ENCODE measurements at regions not wholly inside any gene's neighbourhood (a gene's known extent, or its start where the extent isn't known, plus 50 kb on each side); places are given as distances from the start of the nearest gene placed in this dataset.

DNA sequence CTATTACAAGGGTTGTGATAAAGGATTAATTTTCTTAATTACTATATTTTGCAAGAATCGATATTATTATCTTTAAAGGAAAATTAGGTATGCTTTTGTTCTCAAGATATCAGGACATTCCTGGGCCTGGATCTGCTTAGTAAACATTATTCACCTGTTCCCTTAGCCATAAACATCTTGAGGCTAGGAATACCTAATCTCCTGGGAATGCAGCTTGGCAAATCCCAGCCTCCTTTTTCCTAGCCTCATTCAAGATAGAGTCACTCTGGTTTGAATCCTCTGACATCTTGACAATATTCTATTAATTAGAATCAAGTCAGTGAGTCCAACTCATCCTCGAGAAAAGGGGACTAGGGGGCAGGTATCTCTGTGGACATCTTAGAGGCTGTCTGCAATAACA lies 327.1 kb downstream of the STIM2 start:
- DNase-seq: no peak

DNA sequence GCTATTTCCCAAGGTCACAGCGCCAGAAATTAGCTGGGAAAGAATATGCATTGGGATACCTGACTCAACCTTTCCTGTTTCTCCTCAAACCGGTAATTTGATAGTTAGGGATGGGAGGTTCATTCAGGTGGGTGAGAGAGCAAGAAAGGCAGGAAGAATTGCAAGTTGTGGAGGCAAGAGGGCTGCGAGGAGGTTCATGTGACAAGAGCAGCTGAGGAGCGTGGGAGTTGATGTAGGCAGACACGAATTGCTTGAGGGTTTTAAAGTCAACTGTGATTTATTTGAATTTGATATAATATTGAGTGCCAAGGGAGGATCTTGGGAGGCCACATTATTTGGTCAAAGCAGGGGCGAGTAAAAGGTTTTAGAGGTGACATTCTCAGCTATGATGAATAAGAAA lies 329.0 kb downstream of the STIM2 start:
- DNase-seq: no peak

DNA sequence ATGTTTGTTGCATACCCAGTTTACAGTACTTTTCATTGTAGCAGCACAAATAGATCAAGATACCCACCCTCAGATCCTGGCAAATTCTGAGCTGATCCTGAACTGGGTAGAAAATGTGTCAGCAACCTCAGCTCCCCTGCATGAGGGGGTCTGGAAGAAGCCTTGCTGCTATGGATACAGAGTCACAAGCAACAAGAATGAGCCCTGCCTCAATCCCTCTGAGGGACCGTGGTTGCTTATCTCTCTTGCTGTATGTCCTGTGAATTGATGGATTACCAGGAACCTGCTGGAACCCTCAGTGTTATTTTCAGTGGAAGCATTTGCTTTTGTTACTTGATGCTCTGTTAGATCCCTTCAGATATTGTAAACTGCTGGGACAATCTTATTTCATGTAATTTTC lies 331.0 kb downstream of the STIM2 start:
- no peak for DNase-seq

DNA sequence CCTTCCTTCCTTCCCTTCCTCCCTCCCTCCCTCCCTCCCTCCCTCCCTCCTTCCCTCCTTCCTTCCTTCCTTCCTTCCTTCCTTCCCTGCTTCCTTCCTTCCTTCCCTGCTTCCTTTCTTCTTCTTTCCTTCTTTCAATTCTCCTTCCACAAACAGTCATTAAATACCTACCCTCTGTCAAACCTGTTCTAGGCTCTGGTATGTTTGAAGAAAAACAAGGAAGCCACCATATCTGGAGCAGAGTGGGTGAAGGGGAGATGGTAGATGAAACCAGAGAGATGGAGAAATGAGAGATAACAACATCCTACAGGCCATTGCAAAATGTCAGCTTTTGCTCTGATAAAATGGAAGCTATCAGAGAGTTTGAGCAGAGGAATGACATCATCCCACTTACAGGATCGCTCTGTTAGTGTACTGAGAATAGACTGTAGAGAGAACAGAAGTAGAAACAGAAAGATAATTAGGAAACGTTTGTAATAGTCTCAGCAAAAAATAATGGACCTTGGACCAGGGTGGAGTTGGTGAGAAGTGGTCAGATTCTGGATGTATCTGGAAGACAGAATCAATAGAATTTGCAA lies 334.0 kb downstream of the STIM2 start:
- no peak for DNase-seq

DNA sequence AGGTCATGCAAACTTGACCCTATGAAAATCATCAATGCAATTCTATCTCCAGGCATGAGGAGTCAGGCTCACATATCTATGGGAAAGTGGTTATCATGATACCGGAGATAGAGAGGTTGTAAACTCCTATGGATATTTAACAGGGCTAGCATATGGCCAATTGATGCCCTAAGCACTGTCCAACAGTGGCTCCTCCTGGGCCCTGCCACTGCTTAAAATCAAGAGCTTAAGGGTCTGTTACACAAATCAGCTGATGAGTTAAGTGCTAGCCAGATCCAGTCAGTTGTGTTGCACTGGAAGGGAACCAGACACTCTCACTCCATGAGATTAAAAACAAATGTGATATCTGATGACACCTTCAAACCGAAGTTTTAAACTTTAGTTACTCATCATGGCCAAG lies 337.6 kb downstream of the STIM2 start:
- no peak for DNase-seq

DNA sequence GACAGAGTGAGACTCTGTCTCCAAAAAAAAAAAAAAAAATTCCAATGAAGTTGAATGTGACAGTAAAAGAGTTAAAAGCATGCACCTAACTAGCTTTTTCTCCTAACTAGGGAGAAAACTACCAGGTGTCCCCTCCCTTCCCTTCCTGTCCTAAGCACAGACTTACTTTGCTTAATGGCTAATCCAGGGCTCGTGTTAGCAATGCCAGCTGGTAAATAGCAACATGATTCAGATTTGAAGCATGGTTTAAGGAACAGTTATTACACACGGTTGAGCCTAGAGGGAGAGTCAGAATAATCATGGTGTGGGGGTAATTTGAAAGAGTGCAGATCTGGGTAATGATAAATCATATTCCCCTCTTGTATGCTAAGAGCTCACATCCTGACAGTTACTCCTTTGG lies 338.3 kb downstream of the STIM2 start:
- no peak for DNase-seq

DNA sequence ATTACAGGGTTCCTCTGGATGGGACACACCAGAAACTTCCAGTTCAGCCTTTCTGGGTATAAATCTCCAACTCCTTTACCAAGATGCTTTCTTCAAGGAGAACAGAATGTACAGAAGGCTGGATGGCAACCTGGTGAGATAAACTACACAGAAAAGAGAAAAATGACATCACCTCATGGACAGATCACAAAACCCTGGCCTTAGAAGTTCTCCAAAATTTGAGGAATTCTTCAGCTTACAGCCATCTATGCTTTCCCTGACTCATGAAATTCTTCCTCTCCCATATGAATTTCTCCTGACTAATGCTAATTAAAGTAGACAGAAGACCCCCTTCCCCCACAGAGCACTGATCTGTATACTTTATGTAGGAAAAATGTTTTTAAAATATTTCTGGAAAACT lies 345.4 kb downstream of the STIM2 start:
- DNase-seq: no peak

DNA sequence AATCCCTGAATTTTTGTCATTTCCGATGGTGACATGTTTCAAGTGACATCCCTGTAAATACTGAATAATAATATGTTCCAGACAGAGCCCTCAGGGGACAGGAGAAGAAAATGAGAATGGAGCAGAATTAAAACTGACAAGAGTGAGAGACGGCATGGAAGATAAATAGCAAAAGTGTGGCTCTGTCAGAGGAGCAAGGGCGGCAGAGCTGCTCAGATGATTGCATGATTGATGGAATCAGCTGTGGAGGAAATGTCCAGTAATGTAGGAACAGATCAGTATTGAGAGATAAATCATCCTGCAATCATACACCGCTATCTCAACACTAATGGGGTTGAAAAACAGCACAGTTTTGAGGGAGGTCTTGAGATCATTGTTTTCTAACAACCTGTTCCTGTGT lies 350.3 kb downstream of the STIM2 start:
- DNase-seq: no peak

DNA sequence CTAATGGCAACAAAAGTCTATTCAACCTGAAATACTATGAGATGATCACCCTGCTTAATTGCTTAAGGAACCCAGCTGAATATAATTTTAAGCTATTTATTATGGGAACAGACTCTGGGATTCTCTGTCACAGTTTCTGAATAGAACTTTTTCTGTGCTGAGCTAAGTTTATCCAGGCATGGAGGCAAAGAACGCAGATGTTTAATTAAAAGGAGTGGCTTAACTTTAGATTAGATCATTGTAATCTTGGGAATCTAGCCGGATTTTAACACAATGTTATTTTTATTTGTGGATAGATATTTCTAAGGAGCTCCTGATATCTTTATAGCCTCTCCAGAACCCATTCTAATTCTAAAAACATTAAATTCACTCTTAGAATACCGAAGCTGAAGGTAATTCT lies 353.4 kb downstream of the STIM2 start:
- DNase-seq: no peak

DNA sequence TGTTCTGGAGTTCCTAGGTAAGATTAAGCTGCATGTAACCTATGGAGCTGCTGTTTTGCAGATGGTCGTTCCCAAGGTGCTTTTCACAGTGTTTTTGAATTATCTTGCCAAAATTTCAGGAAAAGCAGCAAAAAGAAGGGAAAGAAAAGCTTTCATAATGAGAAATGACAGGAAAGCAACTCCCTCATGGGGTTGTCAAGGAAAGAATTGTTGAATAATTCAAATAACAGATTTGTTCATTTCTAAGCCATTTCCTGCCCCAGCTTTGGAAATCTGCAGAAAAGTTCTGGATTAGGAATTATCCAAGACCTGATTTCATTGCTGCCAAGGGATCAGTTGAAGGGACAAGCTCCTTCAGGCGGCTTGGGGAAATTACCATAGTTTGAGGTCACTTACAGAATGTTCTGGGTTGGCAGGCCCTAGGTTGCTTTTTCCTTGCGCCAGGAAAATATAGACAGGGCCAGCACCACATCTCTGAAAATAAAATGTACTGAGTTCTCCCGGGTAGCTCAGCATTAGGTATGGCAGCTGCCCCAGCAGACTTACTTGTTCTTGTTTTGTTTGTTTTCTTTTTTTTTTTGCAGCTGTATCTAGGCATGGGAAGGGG lies 354.7 kb downstream of the STIM2 start:
- no peak for DNase-seq

DNA sequence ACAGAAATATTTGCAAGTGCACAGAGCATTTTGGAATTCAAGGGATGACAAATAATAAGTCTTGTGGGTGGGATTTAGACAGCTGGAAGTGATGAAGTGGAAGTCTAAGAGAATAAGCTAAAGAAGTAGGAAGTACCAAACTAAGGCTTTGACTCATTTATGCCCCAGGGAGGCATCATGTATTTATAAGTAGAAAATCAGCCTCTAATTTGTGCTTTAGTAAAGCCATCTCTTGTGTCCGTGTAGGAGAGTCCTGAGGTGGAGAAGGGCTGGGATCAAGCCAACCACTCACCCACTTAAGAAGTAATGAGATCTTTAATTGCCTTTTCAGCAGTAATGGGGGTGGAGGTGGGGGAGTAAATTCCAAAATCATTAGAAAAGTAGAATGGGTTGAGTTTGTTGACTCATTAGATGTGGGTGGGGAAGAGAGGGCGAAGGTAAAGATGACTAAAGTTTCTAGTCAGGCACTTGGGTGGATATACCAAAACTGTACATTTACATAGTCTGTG lies 356.7 kb downstream of the STIM2 start:
- no peak for DNase-seq

DNA sequence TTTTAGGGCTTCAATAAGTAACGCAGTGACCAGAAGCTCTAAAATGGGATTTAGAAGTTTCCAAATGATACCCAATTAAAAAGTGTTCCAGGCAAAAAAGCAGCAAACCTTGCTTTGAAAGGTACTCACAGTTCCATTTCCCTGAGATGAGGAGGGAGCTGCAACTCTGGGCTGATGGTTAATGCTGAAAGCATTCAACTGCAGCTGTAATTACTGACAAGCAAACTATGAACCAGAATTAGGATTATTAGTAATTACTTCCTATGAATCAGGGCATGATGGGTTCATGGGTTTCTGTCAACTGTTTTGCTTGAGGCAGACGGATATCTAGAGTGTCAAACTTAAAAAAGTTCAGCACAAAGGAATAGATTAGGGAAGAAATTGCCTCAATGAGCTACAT lies 357.4 kb downstream of the STIM2 start:
- no peak for DNase-seq

DNA sequence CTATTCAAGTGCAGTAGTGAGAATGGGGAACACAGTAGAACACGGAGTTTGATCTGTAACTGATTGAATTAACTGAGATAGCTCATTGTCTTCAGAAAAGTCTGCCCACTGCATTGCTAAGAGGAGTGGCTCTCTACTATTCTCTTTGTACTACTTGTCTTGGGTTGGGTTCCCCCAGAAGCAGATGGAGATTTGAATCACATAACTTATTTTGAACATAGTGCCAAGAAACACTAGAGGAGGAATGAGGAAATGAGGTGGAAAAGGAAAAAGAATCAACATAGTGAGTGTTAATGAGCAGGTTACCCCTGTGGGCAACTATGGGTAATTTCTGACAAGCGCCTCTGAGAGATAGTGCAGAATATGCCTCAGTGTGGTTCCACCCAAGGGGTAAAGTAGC lies 362.7 kb downstream of the STIM2 start:
- DNase-seq: no peak

DNA sequence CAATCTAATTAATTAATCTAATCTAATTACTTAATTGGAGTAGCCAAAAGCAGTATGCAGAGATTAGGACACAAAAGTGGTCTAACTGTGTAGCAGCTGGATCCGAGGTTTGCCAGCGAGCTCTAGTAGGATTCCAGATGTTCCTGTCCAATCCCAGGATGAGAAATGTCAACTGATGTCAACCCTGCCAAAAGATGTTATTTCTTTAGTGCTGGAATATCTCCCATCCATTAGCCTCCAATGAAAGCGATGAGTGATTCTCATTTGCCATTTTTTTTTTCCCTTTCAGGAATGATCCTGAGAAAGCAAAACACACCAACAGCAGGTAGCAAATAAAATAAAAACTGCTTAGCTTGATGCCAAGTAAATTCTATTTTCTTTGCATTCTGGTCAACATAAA lies 372.9 kb downstream of the STIM2 start:
- DNase-seq: no peak

DNA sequence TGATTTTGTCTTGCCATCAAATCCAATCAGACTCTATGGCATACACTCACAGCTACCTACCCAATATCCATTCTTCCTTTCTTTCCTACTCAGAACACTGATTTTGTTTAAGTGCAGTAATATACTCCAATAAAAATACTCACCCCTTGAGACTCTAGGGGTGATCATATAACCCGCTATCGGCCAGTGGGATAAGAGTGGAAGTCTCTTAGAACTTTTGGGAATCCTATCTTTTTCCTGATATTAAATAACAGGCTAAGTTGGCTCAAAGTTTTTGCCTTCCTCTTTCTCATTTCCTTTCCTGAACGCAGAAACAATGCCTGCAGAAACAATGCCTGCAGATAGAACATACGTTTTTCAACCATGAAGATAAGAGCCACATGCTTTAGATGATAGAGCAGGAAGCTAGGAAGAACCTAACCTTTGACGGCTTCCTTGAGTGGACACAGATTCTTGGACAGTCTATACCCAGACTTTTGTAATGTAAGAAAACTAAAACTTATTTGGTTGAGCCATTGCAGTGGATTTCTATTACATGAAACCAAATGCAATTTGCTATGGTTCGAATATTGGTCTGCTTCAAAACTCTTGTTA lies 373.8 kb downstream of the STIM2 start:
- no peak for DNase-seq

DNA sequence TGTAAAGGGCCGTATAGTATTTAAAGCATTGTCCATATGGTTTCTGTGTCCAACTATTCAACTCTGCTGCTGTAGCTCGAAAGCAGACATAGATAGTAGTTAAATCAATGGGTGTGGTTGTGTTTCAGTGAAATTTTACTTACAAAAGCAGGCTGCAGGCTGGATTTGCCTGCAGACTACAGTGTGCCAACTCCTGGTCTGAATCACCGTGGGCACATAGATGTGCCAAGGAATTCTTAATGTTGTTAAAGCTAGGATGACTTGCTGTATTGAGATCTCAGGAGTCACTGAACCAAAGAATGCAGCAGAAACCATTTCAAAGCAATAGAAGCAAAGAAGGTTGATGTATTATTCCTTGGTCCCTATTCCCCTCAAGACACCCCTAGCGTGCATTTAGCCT lies 379.0 kb downstream of the STIM2 start:
- no peak for DNase-seq

DNA sequence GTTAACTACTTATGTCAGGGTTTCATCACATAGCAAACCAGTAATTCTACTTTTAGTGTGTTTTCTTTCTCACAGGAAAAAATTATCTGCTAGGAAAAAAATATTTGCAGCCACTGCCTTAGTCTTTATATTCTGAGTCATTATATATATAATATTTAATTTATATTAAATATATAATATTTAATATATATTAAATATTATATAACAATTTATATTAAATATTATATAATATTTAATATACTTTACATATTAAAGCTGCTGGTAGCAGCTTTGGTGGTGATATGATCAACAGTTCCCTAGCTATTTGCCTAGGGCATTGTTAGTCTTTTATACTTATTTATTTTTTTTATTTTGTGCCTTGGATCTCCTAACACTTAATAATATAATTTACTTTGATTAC lies 381.6 kb downstream of the STIM2 start:
- no peak for DNase-seq

DNA sequence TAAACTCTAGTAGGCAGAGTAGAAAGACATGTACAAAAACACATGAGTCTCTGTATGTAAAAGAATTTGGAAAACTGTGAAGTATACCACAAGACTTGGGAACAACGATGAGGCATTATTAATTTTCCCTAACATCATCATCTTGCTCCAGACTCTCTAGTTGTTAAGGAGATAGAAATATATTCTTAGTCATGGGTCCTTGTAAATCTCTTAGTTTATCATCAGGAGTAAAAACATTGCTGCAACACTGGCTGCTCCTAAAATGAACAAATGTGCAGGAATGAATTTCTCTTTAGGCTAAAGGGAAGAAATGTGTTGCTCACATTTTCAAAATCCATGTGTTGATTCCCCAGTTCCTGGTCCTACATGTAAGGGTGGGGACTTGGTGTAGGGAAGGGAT lies 384.6 kb downstream of the STIM2 start:
- no peak for DNase-seq

DNA sequence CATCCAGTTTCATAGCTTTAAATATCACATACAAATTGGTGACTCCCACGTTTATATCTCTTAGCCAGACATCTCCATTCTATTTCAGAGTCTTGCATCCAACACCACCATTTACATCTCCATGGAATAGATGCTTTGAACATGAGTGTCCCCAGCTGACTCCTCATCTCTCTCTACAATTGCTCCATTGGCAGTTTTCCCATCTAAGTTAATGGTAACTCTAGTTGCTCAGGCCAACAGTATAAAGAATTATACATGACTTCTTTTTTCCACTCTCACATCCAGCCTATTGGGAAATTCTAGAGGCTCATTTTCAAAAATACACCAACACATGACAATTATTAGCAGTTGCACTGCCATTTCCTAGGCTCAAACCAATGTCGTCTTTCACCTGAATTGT lies 388.2 kb downstream of the STIM2 start:
- no peak for DNase-seq

DNA sequence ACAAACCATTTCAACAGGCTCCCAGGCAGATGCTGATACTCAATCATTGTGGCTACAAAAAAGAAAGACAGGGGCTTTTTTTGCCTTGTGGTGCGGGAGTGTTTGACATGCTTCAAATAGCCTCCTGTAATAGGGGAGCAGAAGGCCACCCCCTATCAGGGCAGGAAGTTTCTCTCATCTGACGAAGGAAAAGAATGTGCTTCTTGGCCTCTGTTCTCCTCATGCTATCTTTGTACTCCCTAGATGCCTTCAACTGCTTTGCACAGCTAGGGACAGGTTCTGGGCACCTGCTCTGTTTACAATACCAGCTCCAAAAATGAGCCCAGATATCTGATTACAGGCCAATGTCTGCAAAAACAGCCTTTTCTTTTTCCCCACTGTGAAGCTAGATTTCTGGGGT lies 391.1 kb downstream of the STIM2 start:
- DNase-seq: no peak

DNA sequence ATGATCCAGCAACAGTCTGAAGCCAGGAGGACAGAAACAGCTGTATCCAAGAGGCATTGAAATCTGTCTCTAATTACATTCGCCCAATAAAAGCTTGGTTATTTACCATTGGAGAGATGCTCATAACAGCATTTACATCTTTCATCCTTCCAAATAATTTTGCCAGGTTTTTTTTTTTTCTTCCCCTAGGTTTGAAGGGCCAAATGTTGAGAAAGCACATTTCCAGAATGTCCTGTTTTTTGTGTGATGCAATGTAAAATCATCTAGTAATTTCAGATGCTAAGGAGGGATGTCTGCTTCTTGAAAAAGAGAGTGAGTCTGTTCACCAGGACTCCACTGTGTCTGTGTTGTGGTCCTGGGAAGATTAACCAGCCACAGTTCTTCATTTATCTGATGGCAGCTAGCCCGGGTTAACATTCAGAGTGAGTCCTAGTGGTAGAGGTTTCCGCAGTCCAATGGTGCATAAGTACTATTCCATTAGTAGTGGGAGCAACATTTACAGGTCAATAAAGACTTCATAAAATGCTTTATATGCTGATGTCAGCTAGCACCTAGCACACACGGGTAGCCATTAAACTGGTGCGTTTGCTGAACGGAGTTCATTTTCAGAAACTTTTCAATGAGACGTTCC lies 406.8 kb downstream of the STIM2 start:
- DNase-seq: no peak

DNA sequence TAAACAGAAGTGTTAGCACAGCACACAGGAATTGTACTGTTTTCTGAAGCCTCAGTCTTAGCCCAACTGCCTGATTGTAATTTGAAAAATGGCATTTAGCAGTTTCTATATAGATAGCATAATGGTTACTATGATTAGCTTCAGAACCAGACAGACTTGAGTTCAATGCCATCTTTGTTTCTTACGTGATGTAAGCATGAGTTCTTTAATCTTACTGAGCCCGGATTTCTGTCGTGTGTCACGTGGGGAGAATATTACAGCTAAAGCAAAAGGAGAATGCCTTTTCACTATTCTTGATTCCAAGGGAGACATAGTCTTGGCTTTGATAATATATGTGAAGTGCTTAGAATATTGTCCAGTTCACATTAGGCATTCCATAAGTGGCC lies 407.3 kb downstream of the STIM2 start:
- DNase-seq: no peak

DNA sequence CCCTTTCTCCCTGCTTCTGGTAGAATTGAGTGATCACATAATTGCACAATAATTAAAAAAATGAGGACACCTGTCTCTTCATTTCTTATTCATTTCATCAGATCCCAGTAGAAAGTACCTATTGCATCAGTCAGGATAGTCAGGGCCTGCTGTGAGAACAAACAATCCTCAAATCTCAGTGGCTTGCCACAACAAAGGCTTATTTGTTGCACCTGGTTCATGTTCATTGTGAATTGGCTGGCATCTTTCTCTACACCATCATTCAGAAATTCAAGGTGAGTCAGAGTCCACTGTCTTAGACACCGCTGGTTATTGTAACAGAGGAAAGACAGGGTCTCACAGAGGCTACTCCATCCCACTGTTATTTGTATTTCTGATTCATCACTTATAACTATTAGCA lies 409.8 kb downstream of the STIM2 start:
- no peak for DNase-seq

DNA sequence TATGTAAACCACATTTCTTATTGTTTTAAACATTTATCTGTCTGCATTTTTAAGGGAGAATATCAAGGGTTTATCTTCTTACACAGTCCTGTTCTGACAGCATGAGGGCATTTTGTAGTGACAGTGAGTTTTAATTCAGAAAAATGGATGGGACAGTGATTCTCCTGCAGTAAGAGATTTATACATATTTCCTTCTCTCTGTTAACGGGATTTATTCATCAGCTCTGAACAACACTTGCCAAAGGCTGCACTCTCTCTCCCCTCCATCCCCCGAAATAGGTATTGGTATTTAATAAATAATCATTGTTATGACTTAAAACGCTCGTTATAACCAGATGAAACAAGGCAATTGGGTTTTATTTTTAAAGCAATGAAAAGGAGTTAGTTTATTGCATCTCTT lies 410.9 kb downstream of the STIM2 start:
- DNase-seq: no peak

DNA sequence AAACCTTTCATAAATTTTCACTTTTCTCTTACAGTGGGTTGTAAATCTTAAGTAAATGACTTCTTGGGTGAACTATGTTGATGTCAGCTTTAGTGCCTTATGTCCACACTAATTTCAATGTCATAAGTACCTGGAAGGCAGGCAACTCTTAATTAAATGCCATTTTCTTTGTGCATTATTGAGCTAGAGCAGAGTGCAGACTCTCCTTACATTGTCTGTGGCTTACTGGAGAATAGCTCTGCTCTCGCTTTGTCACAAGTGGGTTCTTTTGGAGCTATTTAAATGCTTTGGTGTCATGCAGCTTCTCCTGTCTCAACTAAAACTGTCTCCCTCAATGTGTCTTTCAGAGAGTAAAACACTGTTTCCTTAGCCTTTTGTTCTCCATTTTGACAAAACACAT lies 411.6 kb downstream of the STIM2 start:
- DNase-seq: no peak
